Astrocyte of the spinal cord (primary cell): ENCODE measurements at regions not wholly inside any gene's neighbourhood (a gene's known extent, or its start where the extent isn't known, plus 50 kb on each side); places are given as distances from the start of the nearest gene placed in this dataset.

Experiments
- DNase-seq: peaks from one replicate; pipeline ENCODE4 v3.0.0; 2011; ENCODE audit warnings: low read depth, low spot score
- H3K4me3 ChIP-seq: 2 replicates; pipeline ENCODE4 v1.5.1; 2011; ENCODE audit warnings: low read depth, mild to moderate bottlenecking, low read length, moderate library complexity
- CTCF ChIP-seq: IDR thresholded peaks from 2 replicates; pipeline ENCODE4 v1.5.1; 2012; ENCODE audit warnings: low read depth, mild to moderate bottlenecking, low read length, inconsistent platforms
- in situ Hi-C: cut with HindIII; loops from 2 replicates; pipeline ENCODE4 v1.10.0; 2017; ENCODE audit warnings: low sequenced_read_pairs

- in situ Hi-C loops = no loop called here
- H3K4me3 ChIP-seq = no peak overlapping the region
- TF ChIP-seq CTCF = no peak
- DNase-seq = no peak
These were observed 574.1 kb upstream of the ID2 start for GRCh38 chr2:8107621-8108378.

- no peak for TF ChIP-seq CTCF
- in situ Hi-C loops = no loop called here
- no peak for DNase-seq
- no peak overlapping the region for H3K4me3 ChIP-seq
These were observed 571.1 kb upstream of the ID2 start for GRCh38 chr2:8110716-8111115.

GRCh38 chr2:8111193-8111592 is 570.7 kb upstream of the ID2 start:
- no peak for TF ChIP-seq CTCF
- DNase-seq = no peak
- in situ Hi-C loops = no loop called here
- H3K4me3 ChIP-seq = no peak overlapping the region

GRCh38 chr2:8115456-8115855 is 566.4 kb upstream of the ID2 start:
- in situ Hi-C loops = no loop called here
- no peak for DNase-seq
- H3K4me3 ChIP-seq = no peak overlapping the region
- TF ChIP-seq CTCF = no peak

GRCh38 chr2:8115966-8116365 is 565.9 kb upstream of the ID2 start:
- in situ Hi-C loops = no loop called here
- no peak for DNase-seq
- no peak for TF ChIP-seq CTCF
- H3K4me3 ChIP-seq = no peak overlapping the region

- TF ChIP-seq CTCF = no peak
- in situ Hi-C loops = no loop called here
- no peak for DNase-seq
These were observed 565.2 kb upstream of the ID2 start for GRCh38 chr2:8116661-8117060.

More at GRCh38 chr2:8116661-8117060, 565.2 kb upstream of the ID2 start:
- no peak overlapping the region for H3K4me3 ChIP-seq
